ENCODE measurements at regions not wholly inside any gene's neighbourhood (a gene's known extent, or its start where the extent isn't known, plus 50 kb on each side); places are given as distances from the start of the nearest gene placed in this dataset.
"Not testable (repeated sequence)": the region's sequence is repeated elsewhere in the genome, so short reads cannot be mapped to it uniquely, and the experiment has no call there.

DNA sequence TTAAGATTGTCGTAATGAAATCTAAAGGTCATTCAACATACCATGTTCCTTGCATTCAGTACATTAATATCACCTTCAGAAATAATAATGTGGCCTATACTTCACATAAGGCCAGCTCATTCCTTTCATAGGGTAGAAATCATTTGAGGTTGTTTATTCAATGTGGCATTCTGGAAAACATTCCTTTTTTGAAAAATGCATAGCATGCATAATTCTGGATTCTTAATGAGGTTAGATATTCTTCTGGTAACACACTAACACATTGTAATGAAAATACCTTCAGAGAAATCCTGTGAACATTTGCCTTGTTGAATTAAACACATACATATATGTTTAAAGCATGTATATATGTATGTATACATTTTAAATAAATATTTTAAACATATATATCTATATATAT lies 204.6 kb upstream of the KCNH7 start:
- Mint-ChIP-seq H3K9me3 (peaks cover 0 to 5% (median 0%) of the 10 kb centered on the region in 9 donors), H3K4me3 (no peak overlapping the region), H3K27me3 (no peaks in the 10 kb centered on the region), H3K36me3 (no peaks in the 10 kb centered on the region), H3K27ac (no peak overlapping the region), H3K4me1 (no peaks in the 10 kb centered on the region)
- DNase-seq (no peak), ATAC-seq (no peak)
- POLR2A ChIA-PET = no interaction called here

DNA sequence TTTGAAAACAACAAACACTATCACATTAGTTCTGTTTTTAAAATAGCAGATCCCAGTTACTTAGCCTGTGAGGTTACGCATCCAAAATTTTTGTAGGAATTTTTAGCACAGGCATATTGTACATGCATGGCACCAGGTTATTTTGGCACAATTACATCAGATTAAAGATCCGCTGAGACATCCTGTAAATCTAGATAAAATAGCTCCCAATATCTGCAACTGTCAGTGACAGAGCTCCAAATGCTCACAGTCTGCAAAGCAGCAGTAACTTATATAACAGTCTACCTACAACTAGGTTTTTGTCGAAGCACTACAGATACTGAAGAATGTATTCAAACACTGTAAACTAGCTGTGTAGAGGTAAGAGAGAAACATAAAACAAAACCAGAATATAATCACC lies 200.7 kb upstream of the KCNH7 start:
- H3K4me1 Mint-ChIP-seq = peaks cover 0 to 3% (median 0%) of the 10 kb centered on the region in 4 donors

DNA sequence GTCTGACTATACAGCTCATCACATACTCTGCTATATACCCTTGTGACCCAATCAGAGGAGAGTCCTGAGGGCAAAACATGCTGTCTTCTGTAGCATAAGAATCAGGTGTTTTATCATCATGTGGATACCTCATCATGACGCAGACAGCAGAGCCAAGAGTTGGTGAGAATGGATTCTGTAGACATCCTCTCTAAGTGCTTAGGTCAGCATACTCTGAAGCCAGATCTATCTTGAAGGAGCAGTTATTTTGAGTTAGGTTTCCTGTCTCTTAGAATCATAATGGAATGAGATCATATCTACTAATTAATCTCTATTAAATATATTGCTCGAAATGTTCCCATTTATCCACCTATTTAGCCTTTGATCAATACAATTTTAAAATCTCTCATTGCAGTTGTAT lies 190.2 kb upstream of the KCNH7 start:
- ATAC-seq (no peak), DNase-seq (no peak)
- peaks cover 0 to 3% (median 0%) of the 10 kb centered on the region in 5 donors for H3K27me3 Mint-ChIP-seq
- no peaks in the 10 kb centered on the region for H3K4me1 Mint-ChIP-seq
- H3K36me3 Mint-ChIP-seq = no peaks in the 10 kb centered on the region
- H3K9me3 Mint-ChIP-seq = peaks cover 0 to 8% (median 0%) of the 10 kb centered on the region in 9 donors
- no peak overlapping the region for H3K4me3 Mint-ChIP-seq
- POLR2A ChIA-PET = no interaction called here
- H3K27ac Mint-ChIP-seq = no peak overlapping the region

More for the DNA sequence above, 200.7 kb upstream of the KCNH7 start:
- peaks cover 0 to 22% (median 6%) of the 10 kb centered on the region in 9 donors for H3K9me3 Mint-ChIP-seq
- H3K36me3 Mint-ChIP-seq = no peaks in the 10 kb centered on the region
- no peak for DNase-seq
- no peak for ATAC-seq
- H3K4me3 Mint-ChIP-seq = no peak overlapping the region
- H3K27me3 Mint-ChIP-seq = no peaks in the 10 kb centered on the region
- POLR2A ChIA-PET = no interaction called here
- H3K27ac Mint-ChIP-seq = no peak overlapping the region

DNA sequence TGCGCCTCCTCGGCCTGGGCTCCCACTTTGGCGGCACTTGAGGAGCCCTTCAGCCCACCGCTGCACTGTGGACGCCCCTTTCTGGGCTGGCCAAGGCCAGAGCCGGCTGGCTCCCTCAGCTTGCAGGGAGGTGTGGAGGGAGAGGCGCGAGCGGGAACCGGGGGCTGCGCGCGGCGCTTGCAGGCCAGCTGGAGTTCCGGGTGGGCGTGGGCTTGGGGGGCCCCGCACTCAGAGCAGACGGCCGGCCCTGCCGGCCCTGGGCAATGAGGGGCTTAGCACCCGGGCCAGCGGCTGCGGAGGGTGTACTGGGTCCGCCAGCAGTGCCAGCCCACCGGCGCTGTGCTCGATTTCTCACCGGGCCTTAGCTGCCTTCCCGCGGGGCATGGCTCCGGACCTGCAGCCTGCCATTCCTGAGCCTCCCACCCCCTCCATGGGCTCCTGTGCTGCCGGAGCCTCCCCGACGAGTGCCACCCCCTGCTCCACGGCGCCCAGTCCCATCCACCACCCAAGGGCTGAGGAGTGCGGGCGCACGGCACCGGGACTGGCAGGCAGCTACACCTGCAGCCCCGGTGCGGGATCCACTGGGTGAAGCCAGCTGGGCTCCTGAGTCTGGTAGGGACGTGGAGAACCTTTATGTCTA lies 187.7 kb upstream of the KCNH7 start:
- POLR2A ChIA-PET, H3K36me3 Mint-ChIP-seq, H3K27ac Mint-ChIP-seq, H3K27me3 Mint-ChIP-seq, H3K4me3 Mint-ChIP-seq, ATAC-seq, H3K4me1 Mint-ChIP-seq, DNase-seq: not testable (repeated sequence)
- peaks cover 0 to 22% (median 0%) of the 10 kb centered on the region in 9 donors for H3K9me3 Mint-ChIP-seq

DNA sequence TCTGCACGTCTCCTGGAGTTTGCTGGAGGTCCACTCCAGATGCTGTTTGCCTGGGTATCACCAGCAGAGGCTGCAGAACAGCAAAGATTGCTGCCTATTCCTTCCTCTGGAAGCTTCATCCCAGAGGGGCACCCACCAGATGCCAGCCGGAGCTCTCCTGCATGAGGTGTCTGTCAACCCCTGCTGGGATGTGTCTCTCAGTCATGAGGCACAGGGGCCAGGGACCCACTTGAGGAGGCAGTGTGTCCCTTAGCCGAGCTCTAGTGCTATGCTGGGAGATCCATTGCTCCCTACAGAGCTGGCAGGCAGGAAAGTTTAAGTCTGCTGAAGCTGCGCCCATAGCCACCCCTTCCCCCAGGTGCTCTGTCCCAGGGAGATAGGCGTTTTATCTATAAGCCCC lies 178.3 kb upstream of the KCNH7 start:
- ATAC-seq, H3K27ac Mint-ChIP-seq, H3K27me3 Mint-ChIP-seq, H3K4me1 Mint-ChIP-seq, POLR2A ChIA-PET, DNase-seq, H3K36me3 Mint-ChIP-seq, H3K4me3 Mint-ChIP-seq: not testable (repeated sequence)
- H3K9me3 Mint-ChIP-seq = peaks cover 0 to 43% (median 12%) of the 10 kb centered on the region in 9 donors

DNA sequence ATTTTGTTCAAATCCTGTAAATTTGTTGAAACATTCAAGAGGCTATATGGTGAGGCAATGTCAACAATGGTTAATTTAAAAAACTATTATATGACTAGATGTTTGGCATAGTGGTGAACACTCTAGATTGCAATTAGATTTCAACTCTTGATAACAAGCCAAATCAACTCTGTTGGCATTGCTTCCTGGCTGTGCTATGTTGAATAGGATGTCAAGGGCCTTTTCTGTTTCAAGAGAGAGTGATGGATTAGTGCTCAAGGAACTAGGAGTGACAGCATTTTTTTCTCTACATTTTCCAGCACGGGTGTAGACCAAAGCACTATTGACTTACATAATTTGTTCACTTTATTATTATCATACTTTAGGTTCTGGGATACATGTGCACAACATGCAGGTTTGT lies 172.4 kb upstream of the KCNH7 start:
- Mint-ChIP-seq H3K27ac (no peak overlapping the region), H3K4me3 (no peak overlapping the region), H3K27me3 (no peaks in the 10 kb centered on the region), H3K36me3 (no peaks in the 10 kb centered on the region), H3K9me3 (peaks cover 4 to 18% (median 10%) of the 10 kb centered on the region in 9 donors), H3K4me1 (no peaks in the 10 kb centered on the region)
- no peak for ATAC-seq
- DNase-seq = no peak
- POLR2A ChIA-PET = no interaction called here

DNA sequence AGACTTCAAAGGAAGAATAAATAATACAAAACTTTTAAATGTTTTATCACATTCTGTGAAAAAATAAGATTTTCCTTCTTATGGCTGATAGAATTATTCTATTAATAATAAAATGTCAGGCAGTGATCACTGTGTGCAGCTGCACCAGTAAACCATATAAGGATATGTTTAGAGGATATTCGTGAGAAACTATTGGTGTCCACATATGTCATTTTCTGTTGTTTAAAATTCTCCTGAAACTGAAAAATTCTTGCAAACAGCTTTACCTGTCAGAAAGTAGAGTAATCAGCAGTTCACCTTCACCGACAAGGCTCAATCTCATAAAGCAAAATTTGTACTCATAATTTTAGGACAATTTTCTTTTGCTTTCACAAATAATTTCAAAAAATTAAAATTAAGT lies 170.1 kb upstream of the KCNH7 start:
- no peak for DNase-seq
- POLR2A ChIA-PET = no interaction called here
- H3K4me3 Mint-ChIP-seq = no peak overlapping the region
- ATAC-seq = no peak
- H3K27ac Mint-ChIP-seq = no peak overlapping the region
- peaks cover 0 to 9% (median 2%) of the 10 kb centered on the region in 9 donors for H3K9me3 Mint-ChIP-seq
- H3K36me3 Mint-ChIP-seq = no peaks in the 10 kb centered on the region
- H3K27me3 Mint-ChIP-seq = no peaks in the 10 kb centered on the region
- no peaks in the 10 kb centered on the region for H3K4me1 Mint-ChIP-seq

DNA sequence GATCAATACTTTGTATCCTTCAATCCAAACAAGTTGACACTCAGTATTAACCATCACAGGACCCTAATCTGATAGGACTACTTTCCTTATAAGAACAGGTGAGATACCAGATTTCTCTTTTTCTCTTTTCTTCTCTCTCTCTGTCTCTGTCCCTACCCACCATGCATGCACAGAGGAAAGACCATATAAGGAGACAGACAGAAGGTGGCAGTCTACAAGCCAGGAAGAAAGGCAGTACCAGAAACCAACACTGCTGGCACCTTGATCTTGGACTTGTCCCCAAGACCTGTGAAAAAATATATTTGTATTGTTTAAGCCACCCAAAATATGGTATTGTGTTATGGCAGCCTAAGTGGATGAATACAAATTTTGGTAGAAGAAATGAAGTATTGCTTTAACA lies 156.2 kb upstream of the KCNH7 start:
- POLR2A ChIA-PET = no interaction called here
- Mint-ChIP-seq H3K27ac (no peak overlapping the region), H3K36me3 (no peaks in the 10 kb centered on the region), H3K4me1 (no peaks in the 10 kb centered on the region), H3K9me3 (peaks cover 0 to 25% (median 8%) of the 10 kb centered on the region in 9 donors), H3K27me3 (no peaks in the 10 kb centered on the region), H3K4me3 (no peak overlapping the region)
- DNase-seq = no peak
- ATAC-seq = no peak

DNA sequence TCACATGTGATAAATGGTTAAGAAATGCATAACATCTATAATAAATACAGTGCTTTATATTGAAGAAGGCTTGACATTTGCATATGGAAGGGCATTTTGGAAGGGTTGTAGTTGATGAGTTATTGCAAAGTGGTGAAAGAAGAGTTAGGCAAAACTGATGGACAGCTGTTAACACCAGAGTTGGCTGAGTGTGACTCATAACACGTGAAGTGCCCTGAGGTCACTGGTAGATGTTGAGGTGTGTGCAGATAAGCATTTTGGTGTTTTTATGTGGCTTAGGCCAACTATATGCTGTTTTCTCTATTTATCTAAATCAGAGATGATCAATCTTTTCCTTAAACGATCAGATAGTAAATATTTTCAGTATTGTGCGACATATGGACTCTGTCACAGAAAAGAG lies 154.3 kb upstream of the KCNH7 start:
- no peak overlapping the region for H3K27ac Mint-ChIP-seq
- POLR2A ChIA-PET = no interaction called here
- no peak for DNase-seq
- H3K36me3 Mint-ChIP-seq = no peaks in the 10 kb centered on the region
- ATAC-seq = no peak
- no peaks in the 10 kb centered on the region for H3K27me3 Mint-ChIP-seq
- H3K4me3 Mint-ChIP-seq = no peak overlapping the region
- no peaks in the 10 kb centered on the region for H3K4me1 Mint-ChIP-seq
- H3K9me3 Mint-ChIP-seq = peaks cover 0 to 32% (median 12%) of the 10 kb centered on the region in 9 donors

DNA sequence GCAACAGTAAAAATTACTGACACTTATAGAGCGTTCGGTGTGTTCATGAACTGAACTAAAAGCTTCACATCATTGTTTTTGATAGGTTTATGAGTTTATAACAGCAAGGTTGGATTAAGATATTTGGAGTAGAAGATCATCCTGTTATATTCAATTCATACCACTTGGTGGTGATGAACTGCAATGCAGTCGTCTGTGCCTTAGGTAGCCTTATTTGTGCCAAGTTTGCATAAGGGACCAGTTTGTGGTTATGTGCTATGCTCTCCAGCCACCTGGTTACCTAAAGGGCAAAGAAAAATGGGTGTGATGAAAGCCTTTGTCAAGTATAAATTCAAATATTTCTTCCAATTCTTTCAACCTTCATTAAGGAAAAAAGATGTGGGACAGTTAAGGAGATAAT lies 150.9 kb upstream of the KCNH7 start:
- H3K36me3 Mint-ChIP-seq = no peaks in the 10 kb centered on the region
- POLR2A ChIA-PET = no interaction called here
- no peaks in the 10 kb centered on the region for H3K4me1 Mint-ChIP-seq
- no peak for DNase-seq
- no peak for ATAC-seq
- no peak overlapping the region for H3K4me3 Mint-ChIP-seq
- no peak overlapping the region for H3K27ac Mint-ChIP-seq
- peaks cover 0 to 30% (median 12%) of the 10 kb centered on the region in 9 donors for H3K9me3 Mint-ChIP-seq
- no peaks in the 10 kb centered on the region for H3K27me3 Mint-ChIP-seq

DNA sequence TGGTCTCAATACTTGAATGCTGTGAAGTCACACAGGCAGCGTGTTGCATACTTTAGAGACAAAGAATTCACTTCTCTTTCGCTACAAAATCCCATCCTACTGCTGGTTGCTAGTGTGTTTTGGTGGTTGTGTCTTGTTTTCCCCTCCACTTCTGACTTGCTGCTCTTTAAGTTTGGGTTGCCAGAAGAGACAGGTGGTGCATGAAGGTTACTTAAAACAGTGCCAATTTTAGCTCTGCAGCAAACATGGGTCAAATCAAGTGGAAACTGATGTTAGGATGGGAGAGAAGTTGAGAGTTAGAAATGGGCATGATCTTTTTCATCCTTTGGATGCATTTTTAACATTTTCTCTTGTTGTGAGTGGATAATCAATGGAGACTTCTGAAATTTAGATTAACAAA lies 136.2 kb upstream of the KCNH7 start:
- Mint-ChIP-seq H3K9me3 (peaks cover 0 to 10% (median 0%) of the 10 kb centered on the region in 9 donors), H3K4me3 (no peak overlapping the region), H3K4me1 (no peaks in the 10 kb centered on the region), H3K27me3 (no peaks in the 10 kb centered on the region), H3K27ac (no peak overlapping the region), H3K36me3 (no peaks in the 10 kb centered on the region)
- no peak for DNase-seq
- no peak for ATAC-seq
- POLR2A ChIA-PET = no interaction called here

DNA sequence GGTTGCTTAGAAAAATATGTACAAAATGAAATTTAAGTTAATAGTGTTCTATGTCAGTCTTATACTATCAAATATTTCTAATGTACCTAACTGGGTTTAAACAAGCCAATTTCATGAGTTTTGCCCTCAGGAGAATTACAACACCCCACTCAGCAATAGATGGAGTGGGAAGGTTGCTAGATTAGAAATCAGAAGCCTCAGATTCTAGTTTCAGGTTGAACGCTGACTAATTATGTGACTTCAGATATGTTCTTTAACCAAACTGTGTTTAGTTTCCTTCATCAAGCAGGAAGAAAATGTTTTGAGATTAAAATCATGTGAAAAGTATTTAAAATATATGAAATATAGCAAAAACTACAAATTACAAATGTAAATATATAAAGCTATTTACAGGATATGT lies 133.8 kb upstream of the KCNH7 start:
- Mint-ChIP-seq H3K4me3 (no peak overlapping the region), H3K4me1 (no peaks in the 10 kb centered on the region), H3K9me3 (peaks cover 0 to 10% (median 0%) of the 10 kb centered on the region in 9 donors), H3K27ac (no peak overlapping the region), H3K36me3 (no peaks in the 10 kb centered on the region), H3K27me3 (no peaks in the 10 kb centered on the region)
- no peak for ATAC-seq
- DNase-seq = no peak
- POLR2A ChIA-PET = no interaction called here

DNA sequence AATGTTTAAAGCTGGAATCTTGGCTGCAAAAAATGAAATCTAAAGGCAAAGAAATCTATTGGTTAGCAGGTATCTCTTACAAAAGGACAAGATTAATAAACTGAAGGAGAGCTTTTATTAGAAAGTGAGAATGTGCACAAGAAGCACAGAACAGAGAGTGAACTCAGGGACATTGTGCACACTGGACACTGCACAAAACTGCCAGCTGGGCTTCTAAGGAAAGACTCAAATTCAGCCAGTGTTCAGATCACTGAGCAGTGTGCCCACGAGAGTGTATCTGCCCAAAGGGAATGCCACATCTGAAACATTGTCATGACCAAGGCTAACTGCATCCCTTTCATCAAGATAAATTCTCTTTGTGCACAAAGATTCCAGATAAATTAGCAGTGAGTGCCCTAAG lies 129.7 kb upstream of the KCNH7 start:
- no peaks in the 10 kb centered on the region for H3K4me1 Mint-ChIP-seq
- H3K27me3 Mint-ChIP-seq = no peaks in the 10 kb centered on the region
- H3K4me3 Mint-ChIP-seq = no peak overlapping the region
- H3K27ac Mint-ChIP-seq = no peak overlapping the region
- POLR2A ChIA-PET = no interaction called here
- H3K36me3 Mint-ChIP-seq = no peaks in the 10 kb centered on the region
- no peak for ATAC-seq
- no peak for DNase-seq
- peaks cover 0 to 27% (median 4%) of the 10 kb centered on the region in 9 donors for H3K9me3 Mint-ChIP-seq

DNA sequence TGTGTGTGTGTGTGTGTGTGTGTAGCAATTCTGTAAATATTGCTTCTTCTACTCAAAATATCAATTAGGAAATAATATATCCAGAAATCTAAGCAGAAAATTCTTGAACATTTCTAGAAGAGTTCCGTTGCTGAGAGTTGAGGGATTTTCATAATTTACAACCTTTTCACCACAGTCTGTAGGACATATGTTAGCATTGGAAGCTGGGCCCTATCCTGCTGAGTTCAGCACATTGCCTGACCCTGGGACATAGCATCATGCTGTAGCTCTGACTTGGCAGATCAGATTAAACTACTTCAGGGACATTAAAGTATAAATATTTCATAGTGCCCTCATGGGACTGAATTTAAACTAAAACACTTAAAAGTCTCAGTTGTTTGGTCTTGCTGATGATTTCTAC lies 129.2 kb upstream of the KCNH7 start:
- POLR2A ChIA-PET = no interaction called here
- Mint-ChIP-seq H3K4me1 (no peaks in the 10 kb centered on the region), H3K27me3 (no peaks in the 10 kb centered on the region), H3K27ac (no peak overlapping the region), H3K4me3 (no peak overlapping the region), H3K9me3 (peaks cover 0 to 27% (median 4%) of the 10 kb centered on the region in 9 donors), H3K36me3 (no peaks in the 10 kb centered on the region)
- DNase-seq (no peak), ATAC-seq (no peak)
